ENCODE measurements at regions not wholly inside any gene's neighbourhood (a gene's known extent, or its start where the extent isn't known, plus 50 kb on each side); places are given as distances from the start of the nearest gene placed in this dataset.
"Not testable (repeated sequence)": the region's sequence is repeated elsewhere in the genome, so short reads cannot be mapped to it uniquely, and the experiment has no call there.

DNA sequence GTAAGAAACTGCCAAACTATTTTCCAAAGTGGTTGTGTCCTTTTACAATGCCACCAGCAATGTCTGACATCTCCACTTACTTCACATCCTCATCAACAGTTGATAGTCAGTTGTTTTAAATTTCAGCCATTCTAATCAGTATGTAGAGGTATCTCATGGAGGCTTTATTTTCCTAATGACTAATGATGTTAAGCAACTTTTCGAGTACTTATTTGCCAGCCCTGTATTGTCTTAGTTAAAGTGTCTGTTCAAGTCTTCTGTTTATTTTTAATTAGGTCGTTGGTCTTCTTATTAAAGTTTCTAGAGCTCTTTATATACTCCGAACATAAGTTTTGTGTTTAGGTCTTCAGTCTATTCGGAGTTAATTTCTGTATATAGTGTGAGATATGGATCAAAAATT is 54.9 kb upstream of the NBPF12 start:
- DNase-seq (ENCODE audit: low read depth in 2 of 2, low spot score in 1 of 2) = not testable (repeated sequence)

DNA sequence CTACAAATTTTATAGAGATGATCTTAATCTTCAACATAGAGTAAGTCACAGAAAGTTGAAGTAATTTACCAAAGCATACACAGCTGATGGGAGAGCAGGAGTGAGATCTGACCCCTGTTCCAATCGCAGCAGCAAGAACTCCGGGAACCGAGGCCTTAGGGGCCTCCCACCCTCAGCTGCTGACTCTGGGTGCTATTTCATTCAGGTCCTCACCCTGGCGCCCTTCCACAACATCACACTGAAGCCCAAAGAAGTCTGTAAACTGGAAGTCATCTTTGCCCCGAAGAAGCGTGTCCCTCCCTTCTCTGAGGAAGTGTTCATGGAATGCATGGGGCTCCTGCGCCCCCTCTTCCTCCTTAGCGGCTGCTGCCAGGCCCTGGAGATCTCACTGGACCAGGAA is 57.0 kb upstream of the NBPF12 start:
- DNase-seq (ENCODE audit: low read depth in 2 of 2, low spot score in 1 of 2) = not testable (repeated sequence)

DNA sequence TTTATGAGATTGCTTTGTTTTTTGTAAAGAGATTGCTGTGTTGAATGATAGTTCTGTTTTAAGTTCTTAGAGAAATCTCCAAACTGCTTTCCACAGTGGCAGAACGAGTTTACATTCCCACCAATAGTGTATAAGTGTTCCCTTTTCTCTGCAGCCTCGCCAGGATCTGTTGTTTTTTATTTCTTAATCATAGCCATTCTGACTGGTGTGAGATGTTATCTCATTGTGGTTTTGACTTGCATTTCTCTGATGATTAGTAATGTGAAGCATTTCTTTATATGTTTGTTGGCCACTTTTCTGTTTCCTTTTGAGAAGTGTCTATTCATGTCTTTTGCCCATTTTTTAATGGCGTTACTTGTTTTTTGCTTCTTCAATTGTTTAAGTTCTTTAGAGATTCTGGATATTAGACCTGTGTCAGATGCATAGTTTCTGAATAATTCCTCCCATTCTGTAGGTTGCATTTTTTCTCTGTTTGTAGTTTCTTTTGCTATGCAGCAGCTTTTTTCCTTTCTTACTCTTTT is 74.3 kb upstream of the NBPF12 start:
- DNase-seq (ENCODE audit: low read depth in 2 of 2, low spot score in 1 of 2) = not testable (repeated sequence)

DNA sequence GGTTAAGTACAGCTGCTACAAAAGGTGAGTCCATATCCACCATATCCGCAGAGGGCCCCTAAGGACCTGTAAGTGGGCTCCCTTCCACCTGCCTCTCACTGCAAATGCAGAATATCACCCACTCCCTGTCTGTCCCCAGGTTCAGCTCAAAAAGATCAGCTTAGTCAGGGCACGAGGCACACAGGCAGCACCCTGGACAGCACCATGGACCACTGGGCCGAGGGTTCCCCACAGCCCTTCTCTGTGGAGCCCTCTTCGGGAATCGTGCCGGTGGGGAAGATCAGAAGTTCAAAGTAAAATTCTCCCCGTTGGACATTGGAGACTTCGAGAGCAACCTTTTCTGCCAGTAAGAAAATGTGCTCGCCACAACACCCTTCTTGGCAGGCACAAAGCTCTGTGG is 85.0 kb upstream of the NBPF12 start:
- DNase-seq (ENCODE audit: low read depth in 2 of 2, low spot score in 1 of 2) = not testable (repeated sequence)

DNA sequence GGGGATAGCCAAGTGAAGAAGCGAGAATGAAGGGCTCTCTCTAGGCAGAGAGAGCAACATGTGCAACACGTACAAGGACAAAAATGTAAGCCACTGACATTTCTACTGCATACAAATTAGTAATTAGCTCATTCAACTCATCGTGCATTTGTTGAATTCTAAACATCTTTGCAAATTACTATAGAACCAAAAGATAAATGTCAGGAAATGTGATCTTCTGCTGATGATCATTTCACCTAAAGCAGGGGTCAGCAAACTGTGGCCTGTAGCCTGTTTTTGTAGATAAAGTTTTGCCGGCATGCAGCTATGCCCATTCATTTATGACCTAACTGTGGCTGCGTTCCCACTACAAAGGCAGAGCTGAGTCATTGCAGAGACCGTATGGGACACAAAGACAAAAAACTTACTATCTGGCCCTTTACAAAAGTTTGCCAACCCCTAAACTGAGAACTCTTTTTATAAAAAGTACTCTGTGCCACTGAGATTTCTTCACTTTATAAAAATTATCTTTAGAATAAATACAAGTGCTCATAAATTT is 87.7 kb upstream of the NBPF12 start:
- not testable (repeated sequence) for DNase-seq (ENCODE audit: low read depth in 2 of 2, low spot score in 1 of 2)

DNA sequence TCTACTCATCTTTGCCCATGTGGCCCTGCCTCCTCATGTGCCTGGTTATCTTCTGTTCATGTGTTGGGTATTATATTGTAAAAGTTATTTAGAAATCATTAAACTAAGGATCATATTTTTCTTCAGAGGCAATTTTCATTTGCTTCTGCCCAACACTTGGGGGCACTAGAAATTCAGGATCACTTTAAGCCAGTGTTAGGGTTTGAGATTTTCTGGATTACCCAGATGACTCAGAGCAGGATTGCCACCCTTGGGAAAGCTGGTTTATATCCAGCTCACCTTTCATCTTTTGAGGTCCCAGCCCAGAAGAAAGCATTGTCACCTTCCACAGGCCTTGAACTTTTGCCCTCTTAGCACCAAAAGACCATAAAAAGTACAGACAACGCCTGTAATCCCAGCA is 99.4 kb upstream of the NBPF12 start:
- DNase-seq (ENCODE audit: low read depth in 2 of 2, low spot score in 1 of 2) = not testable (repeated sequence)

DNA sequence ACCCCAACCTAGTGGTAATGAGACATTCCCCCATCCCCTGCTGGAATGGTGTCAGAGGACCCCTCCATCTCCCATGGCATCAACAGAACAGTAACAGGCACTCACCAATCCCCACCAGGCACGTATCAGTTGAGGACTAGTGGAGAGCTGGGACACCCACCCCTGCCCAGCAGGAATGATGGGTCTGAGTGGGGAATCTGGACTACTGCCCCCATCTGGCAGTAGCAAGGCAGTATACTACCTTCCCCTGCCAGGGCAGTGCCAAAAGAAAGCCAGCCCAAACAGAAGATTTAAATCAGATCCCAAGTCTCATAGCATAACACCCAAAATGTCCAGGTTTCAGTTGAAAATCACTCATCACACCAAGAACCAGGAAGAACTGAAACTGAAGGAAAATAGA is 111.2 kb upstream of the NBPF12 start:
- DNase-seq (ENCODE audit: low read depth in 2 of 2, low spot score in 1 of 2) = not testable (repeated sequence)

DNA sequence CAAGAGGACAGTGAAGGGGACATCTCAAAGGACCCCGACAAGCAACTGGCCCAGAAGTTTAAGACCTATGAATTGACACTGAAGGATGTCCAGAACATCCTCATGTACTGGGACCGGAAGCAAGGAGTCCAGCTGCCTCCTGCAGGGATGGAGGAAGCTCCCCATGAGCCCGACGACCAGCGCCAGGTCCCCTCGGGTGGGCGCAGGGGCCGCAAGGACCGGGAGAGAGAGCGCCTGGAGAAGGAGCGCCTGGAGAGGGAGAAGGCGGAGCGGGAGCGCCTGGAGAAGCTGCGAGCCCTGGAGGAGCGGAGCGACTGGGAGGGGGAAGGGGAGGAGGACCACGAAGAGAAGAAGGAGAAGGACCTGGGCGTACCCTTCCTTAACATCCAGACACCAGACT is 143.9 kb upstream of the NBPF12 start:
- DNase-seq (ENCODE audit: low read depth in 2 of 2, low spot score in 1 of 2) = not testable (repeated sequence)

DNA sequence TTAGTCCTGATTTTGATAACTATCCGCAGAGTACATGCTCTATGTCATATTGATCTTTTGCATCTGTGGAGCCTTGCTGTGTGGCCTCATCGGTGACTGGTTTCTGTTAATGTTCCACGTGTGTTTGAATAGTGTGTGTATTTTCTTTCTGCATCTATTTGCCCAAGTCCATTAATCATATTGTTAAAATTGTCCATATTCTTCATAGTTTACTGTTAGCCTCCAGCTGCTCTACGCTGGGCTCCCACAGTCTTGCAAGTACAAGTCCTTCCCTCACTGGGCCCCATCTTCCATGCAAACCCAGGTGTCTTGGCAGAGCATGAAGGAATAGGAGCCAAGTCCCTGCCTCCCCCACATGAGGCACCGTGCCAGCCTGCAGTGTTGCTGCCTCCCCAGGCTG is 145.4 kb upstream of the NBPF12 start:
- DNase-seq (ENCODE audit: low read depth in 2 of 2, low spot score in 1 of 2) = not testable (repeated sequence)

DNA sequence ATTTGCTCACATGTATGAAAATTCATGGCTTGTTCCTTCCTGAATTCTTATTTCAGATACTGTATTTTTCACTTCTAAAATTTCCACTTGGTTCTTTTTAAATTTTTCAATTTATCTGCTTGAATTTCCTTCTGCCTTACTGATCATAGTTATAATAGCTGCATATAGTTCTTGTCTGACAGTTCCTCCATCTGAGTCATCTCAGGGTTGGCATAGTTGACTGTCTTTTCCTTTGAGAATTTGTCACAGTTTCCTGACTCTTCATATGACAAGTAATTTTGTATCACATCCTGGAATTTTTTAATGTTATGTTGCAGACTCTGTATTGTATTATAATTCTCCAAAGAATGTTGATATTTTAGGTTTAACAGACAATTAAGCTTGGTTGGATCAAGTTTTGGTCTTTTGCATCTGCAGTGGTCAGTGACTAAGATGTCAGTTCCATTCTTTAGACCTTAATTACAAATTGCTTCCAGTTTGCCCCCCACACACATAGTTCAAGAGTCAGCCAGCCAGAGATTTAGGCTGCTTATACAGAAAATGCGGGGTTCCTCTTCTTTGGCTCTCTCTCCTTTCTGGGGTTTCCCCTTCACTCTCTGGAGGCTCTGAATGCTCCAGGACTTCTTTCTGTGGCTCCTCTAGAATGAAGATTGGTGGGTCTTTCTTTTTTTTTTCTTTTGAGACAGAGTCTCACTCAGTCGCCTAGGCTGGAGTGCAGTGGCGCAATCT is 153.7 kb upstream of the NBPF12 start:
- not testable (repeated sequence) for DNase-seq (ENCODE audit: low read depth in 2 of 2, low spot score in 1 of 2)

DNA sequence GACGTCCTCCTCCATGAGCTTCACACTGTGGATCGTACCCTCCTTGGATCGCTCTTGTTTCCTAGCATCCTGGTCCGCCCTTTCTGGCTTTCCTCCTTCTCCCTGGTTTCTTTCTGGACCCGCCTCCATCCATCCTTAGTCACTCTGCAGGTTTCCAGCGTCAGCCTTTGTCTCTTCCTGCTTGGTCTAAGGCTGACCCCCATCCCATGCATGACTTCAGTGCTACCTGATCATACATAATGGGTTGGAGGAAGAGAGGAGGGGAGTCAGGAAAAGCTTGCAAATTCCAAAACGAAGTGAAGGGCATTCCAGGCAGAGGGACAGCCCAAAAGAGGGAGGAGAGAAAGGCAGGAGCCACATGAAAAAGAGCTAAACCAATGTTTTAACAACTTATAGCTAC is 156.9 kb upstream of the NBPF12 start:
- DNase-seq (ENCODE audit: low read depth in 2 of 2, low spot score in 1 of 2) = not testable (repeated sequence)

DNA sequence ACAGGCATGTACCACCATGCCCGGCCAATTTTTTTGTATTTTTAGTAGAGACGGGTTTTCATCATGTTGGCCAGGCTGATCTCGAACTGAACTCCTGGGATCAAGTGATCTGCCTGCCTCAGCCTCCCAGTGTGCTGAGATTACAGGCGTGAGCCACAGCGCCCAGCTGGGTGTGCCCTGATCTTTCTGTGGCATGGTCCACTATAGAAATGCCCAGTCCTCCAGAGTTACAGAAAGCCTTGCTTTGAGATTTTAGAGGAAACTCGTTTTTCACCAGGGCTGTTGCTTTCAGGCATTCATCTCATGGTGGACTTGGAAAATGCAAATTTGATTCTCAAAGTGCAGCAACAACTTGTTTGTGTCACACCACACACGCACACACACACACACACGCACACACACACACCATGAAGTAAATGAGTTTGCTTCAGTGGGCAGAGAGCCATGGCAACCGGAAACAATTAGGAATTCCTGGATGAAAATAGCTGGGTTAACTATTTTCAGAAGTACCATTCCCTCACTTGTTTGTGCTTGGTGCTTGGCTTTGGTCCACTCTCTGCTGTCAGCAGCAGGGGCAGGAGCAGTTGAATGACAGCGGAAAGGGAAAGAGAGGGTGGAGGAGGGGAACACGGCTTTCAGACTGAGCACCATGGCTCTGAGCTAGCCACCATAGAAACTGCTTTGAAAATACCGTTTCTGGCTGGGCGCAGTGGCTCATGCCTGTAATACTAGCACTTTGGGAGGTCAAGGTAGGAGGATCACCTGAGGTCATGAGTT is 160.1 kb upstream of the NBPF12 start:
- DNase-seq (ENCODE audit: low read depth in 2 of 2, low spot score in 1 of 2) = not testable (repeated sequence)

DNA sequence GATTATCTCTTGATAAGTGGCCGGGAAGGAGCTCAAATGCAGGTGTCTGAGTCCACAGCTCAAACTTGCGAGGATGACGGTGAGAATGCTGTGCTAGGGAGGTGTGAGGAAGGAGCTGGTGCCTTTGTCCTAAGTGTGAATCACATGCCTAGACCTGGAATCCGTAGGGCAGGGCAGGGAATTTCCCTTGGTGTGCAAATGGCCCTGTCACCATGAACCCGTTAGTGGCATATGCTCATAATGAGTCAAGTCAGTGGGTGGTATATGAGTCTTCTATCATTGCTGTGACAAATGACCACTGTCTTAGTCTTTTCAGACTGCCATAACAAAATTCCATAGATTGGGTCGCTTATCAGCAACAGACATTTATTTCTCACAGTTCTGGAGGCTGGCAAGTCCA is 163.1 kb upstream of the NBPF12 start:
- DNase-seq (ENCODE audit: low read depth in 2 of 2, low spot score in 1 of 2) = not testable (repeated sequence)

DNA sequence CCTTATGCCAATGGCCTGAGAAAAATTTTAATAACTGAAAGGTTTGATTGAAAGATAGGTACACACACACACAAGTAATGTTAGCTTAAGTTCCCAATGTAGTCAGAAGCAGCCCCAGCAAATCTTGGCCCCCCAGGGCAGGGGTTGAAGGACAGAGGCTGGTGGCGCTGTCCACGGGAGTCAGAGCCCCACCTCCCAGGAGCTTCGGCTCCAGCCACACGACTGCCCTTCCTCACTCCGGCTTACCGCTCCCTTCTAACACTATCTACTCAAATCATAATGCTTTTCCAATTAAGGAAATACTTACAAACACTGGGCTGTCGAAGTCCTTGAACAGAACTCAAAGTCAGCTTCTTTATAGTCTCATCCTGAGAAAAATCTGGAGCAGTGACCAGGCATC is 163.9 kb upstream of the NBPF12 start:
- DNase-seq (ENCODE audit: low read depth in 2 of 2, low spot score in 1 of 2) = not testable (repeated sequence)

DNA sequence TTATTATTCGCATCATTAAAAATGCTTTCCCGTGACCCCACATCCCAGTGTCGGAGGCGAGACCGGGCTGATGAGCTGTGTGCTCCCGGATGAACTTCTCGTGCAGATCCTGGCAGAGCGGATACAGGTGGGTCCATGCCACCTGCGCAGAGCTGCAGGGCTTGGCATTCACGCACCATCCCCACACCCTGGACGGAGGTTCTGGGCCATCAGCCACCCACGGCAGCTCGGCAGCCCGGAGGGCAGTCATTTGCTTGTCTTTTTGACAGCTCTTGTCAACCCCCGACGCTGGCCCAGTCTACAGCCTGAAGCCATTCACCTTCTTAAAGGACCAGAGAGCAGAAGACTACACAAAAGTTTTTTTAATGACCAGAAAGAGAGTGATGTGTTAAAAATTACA is 166.7 kb upstream of the NBPF12 start:
- DNase-seq (ENCODE audit: low read depth in 2 of 2, low spot score in 1 of 2) = not testable (repeated sequence)

DNA sequence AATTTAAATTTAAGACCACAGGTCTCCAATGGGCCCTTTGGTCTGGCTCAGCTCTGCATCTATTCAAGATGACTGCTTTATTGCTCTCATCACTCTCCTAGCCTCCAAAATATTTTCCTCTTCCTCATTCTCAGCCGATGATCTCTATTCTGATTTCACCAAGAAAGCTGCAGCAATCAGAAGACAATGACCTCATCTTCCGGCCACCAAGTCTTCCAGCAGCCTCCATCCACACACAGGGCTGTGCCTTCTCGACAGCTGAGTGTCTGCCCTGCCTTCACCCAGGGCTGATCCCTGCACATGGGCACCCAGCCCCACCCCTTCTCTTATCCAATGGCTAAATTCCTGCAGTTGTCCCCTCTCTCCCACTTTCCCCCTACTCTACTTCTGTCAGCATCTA is 167.1 kb upstream of the NBPF12 start:
- DNase-seq (ENCODE audit: low read depth in 2 of 2, low spot score in 1 of 2) = not testable (repeated sequence)

DNA sequence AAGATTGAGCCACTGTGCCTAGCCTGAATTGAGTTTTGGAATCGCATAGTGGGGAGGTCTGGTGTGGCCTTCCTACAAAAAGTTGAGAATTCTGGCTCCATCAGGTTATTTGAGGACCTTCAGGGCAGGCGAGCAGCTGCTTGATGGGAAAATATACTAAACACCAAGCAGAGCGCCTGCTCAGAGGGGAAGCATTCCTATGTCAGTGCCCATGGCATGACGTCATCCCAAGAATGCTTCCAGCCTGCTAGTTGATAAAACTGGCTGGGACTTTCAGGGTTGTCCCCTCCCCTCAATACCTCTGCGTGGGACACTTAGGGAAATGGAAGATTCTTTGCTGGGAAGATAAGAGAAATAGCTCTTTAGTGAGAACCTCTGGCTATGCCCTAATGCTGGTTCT is 174.9 kb upstream of the NBPF12 start:
- DNase-seq (ENCODE audit: low read depth in 2 of 2, low spot score in 1 of 2) = not testable (repeated sequence)

DNA sequence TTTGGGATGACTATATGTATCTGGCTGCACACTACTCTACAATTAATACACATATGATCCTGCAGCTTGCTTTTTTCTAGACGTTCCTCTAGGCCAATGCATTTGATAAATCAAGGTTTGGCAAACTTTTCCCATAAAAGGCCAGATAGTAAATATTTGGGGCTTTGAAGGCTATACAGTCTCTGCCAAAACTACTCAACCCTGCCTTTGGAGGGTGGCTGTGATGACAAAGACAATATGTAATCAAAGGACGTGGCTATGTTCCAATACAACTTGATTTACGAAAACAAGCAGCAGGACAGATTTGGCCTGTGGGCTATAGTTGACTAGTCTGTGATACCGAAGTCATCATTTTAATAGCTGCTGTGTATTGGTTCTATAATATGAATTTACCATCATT is 181.3 kb upstream of the NBPF12 start:
- DNase-seq (ENCODE audit: low read depth in 2 of 2, low spot score in 1 of 2) = not testable (repeated sequence)

DNA sequence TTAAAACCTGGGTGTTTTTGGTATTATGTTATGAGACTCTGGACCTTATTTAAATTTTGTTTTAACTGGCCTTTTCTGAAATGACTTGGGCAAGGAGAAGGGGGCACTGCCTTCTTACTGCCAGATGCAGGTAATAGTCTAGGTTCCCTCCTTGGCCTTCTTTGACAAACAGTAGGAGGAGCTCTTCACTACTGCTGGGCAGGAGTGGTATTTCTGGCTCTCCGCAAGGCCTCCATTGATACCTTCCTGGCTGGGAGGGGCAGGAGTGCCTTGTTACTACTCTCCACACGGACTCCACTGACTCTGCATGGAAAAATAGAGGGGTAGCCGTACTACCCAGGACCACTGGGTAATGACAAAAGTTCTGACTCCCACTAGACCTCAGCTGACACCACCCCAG is 189.4 kb upstream of the NBPF12 start:
- DNase-seq (ENCODE audit: low read depth in 2 of 2, low spot score in 1 of 2) = not testable (repeated sequence)

DNA sequence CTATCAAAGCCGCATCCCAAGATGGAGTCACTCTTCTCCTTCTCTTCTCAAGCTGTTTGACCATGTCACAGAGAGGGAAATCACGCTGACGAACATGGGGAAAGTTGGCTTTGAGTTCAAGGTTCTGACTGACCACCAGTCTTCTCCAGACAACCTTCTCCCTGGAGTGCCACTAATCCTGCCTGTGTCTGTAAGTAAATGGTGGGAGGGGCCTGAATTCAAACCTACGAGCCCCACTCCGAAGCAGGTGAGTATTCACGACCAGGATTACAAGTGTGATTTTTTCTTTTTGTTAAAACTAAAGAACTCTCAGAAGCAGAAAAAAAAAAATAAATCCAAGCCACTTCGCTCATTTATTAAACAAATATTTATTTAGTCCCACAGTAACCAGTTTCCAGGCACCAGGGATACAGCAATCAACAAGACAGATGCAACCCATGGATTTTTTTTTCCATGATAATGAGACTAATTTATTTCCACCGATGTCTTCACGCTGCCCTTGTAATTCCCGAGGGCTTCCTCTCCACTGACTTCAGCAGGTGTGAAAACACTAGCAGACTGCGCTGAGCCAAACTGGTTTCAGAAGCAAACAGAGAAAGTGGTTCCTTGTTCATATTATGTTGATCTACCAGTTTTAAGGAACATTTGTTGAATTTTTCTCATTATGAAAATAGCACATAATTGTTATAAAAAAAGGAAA is 206.0 kb upstream of the NBPF12 start:
- DNase-seq (ENCODE audit: low read depth in 2 of 2, low spot score in 1 of 2) = not testable (repeated sequence)

DNA sequence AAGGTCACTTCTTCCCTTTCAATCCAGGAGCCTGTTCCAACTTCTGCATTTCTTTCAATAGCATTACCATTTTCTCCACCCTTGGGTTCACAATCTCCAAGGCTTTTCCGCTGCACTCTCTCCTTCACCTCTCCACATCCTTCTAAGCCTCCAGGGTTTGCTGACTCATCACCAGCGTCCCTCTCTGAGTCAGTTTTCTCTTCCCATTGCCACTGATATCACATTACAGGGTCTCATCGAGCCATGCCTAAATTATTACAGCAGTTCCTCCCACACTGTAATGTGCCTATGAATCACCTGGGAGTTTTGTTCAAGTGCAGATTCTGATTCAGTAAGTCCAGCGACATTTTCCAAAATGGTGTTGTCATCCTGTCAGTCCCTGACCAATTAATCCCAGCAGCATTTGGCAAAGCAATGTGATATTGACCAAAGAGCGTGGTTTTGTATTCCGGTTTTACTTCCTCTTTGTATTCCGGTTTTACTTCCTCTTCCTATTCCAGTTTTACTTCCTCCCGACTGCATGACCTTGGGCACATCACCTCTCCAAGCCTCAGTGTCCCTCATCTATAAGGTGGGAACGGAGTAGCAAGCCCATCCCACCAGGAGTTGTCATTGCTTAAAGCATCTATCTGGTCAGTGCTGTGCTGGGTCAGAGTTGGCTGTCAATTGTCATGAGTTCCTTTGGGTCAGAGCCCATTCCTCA is 208.3 kb upstream of the NBPF12 start:
- DNase-seq (ENCODE audit: low read depth in 2 of 2, low spot score in 1 of 2) = not testable (repeated sequence)
